ENCODE measurements at regions not wholly inside any gene's neighbourhood (a gene's known extent, or its start where the extent isn't known, plus 50 kb on each side); places are given as distances from the start of the nearest gene placed in this dataset.

- Histone ChIP-seq H4K20me1 (no peaks in the 10 kb centered on the region), H3K36me3 (no peaks in the 10 kb centered on the region), H3K9ac (no peak overlapping the region), H3K27me3 (no peaks in the 10 kb centered on the region), H3K27ac (no peak overlapping the region), H3K9me3 (replicated peaks in 1 of 11) (no peaks in the 10 kb centered on the region), H3K4me3 (no peak overlapping the region), H3K4me1 (no peaks in the 10 kb centered on the region), H3K4me2 (no peak overlapping the region)
- TF ChIP-seq Cebpa-rat (IDR thresholded peaks at IDR 0.05), result no peak
Measured at GRCh38 chr2:51981783-51982182, 949.9 kb upstream of the NRXN1 start.

- H3K4me3 ChIP-seq, result no peak overlapping the region
- H3K27me3 ChIP-seq, result no peaks in the 10 kb centered on the region
- H3K9ac ChIP-seq, result no peak overlapping the region
- no peak for TF ChIP-seq Cebpa-rat (IDR thresholded peaks at IDR 0.05)
- H3K27ac ChIP-seq, result no peak overlapping the region
- no peaks in the 10 kb centered on the region for H4K20me1 ChIP-seq
- no peaks in the 10 kb centered on the region for H3K9me3 ChIP-seq (replicated peaks in 1 of 11)
- H3K4me1 ChIP-seq, result no peaks in the 10 kb centered on the region
- H3K4me2 ChIP-seq, result no peak overlapping the region
- no peaks in the 10 kb centered on the region for H3K36me3 ChIP-seq
Measured at GRCh38 chr2:51976623-51977022, 944.7 kb upstream of the NRXN1 start.

GRCh38 chr2:51971136-51971535, 939.2 kb upstream of the NRXN1 start:
- no peaks in the 10 kb centered on the region for H3K4me1 ChIP-seq
- no peaks in the 10 kb centered on the region for H3K9me3 ChIP-seq (replicated peaks in 1 of 11)

GRCh38 chr2:51969347-51969746, 937.4 kb upstream of the NRXN1 start:
- no peaks in the 10 kb centered on the region for H3K27me3 ChIP-seq
- H3K4me2 ChIP-seq, result no peak overlapping the region
- no peaks in the 10 kb centered on the region for H4K20me1 ChIP-seq
- H3K27ac ChIP-seq, result no peak overlapping the region
- H3K9me3 ChIP-seq (replicated peaks in 1 of 11), result no peaks in the 10 kb centered on the region
- H3K36me3 ChIP-seq, result no peaks in the 10 kb centered on the region
- TF ChIP-seq Cebpa-rat (IDR thresholded peaks at IDR 0.05), result no peak
- no peaks in the 10 kb centered on the region for H3K4me1 ChIP-seq
- H3K9ac ChIP-seq, result no peak overlapping the region
- no peak overlapping the region for H3K4me3 ChIP-seq

More at GRCh38 chr2:51971136-51971535, 939.2 kb upstream of the NRXN1 start:
- Histone ChIP-seq H3K36me3 (no peaks in the 10 kb centered on the region), H3K27ac (no peak overlapping the region), H3K9ac (no peak overlapping the region), H3K4me3 (no peak overlapping the region), H4K20me1 (no peaks in the 10 kb centered on the region), H3K4me2 (no peak overlapping the region), H3K27me3 (no peaks in the 10 kb centered on the region)
- TF ChIP-seq Cebpa-rat (IDR thresholded peaks at IDR 0.05), result no peak

GRCh38 chr2:51960841-51961335, 929.0 kb upstream of the NRXN1 start:
- no peaks in the 10 kb centered on the region for H3K36me3 ChIP-seq
- H3K4me2 ChIP-seq, result no peak overlapping the region
- no peak for TF ChIP-seq Cebpa-rat (IDR thresholded peaks at IDR 0.05)
- no peaks in the 10 kb centered on the region for H3K9me3 ChIP-seq (replicated peaks in 1 of 11)
- H3K4me1 ChIP-seq, result peaks cover 0 to 4% (median 0%) of the 10 kb centered on the region in 10 experiments; a peak in 3 of 20 replicates
- H3K4me3 ChIP-seq, result no peak overlapping the region
- no peaks in the 10 kb centered on the region for H3K27me3 ChIP-seq
- H4K20me1 ChIP-seq, result no peaks in the 10 kb centered on the region
- H3K9ac ChIP-seq, result no peak overlapping the region
- no peak overlapping the region for H3K27ac ChIP-seq

- Histone ChIP-seq H3K36me3 (no peaks in the 10 kb centered on the region), H3K4me2 (no peak overlapping the region), H3K9me3 (replicated peaks in 1 of 11) (peaks cover 0 to 4% (median 0%) of the 10 kb centered on the region in 11 experiments; a peak in 2 of 22 replicates), H3K27me3 (no peaks in the 10 kb centered on the region), H3K4me3 (no peak overlapping the region), H3K27ac (no peak overlapping the region), H3K9ac (no peak overlapping the region), H4K20me1 (no peaks in the 10 kb centered on the region), H3K4me1 (peaks cover 0 to 4% (median 0%) of the 10 kb centered on the region in 10 experiments; a peak in 3 of 20 replicates)
- TF ChIP-seq Cebpa-rat (IDR thresholded peaks at IDR 0.05), result no peak
Measured at GRCh38 chr2:51960281-51960680, 928.3 kb upstream of the NRXN1 start.

- H3K4me2 ChIP-seq, result no peak overlapping the region
- H3K27ac ChIP-seq, result no peak overlapping the region
- H3K27me3 ChIP-seq, result no peaks in the 10 kb centered on the region
- H3K4me1 ChIP-seq, result peaks cover 0 to 4% (median 0%) of the 10 kb centered on the region in 10 experiments; a peak in 3 of 20 replicates
- H3K36me3 ChIP-seq, result no peaks in the 10 kb centered on the region
- H3K4me3 ChIP-seq, result no peak overlapping the region
- H3K9ac ChIP-seq, result no peak overlapping the region
- no peak for TF ChIP-seq Cebpa-rat (IDR thresholded peaks at IDR 0.05)
- H4K20me1 ChIP-seq, result no peaks in the 10 kb centered on the region
- peaks cover 0 to 6% (median 0%) of the 10 kb centered on the region in 11 experiments; a peak in 3 of 22 replicates for H3K9me3 ChIP-seq (replicated peaks in 1 of 11)
Measured at GRCh38 chr2:51959696-51960095, 927.8 kb upstream of the NRXN1 start.

- H3K36me3 ChIP-seq, result no peaks in the 10 kb centered on the region; a peak in 1 of 22 replicates
- no peaks in the 10 kb centered on the region for H3K27me3 ChIP-seq
- no peak overlapping the region for H3K4me2 ChIP-seq
- no peak overlapping the region for H3K27ac ChIP-seq
- no peaks in the 10 kb centered on the region for H3K4me1 ChIP-seq
- no peaks in the 10 kb centered on the region for H4K20me1 ChIP-seq
- TF ChIP-seq Cebpa-rat (IDR thresholded peaks at IDR 0.05), result no peak
- no peak overlapping the region for H3K9ac ChIP-seq
- peaks cover 21 to 36% (median 30%) of the 10 kb centered on the region in 11 experiments for H3K9me3 ChIP-seq (replicated peaks in 1 of 11)
- H3K4me3 ChIP-seq, result no peak overlapping the region
Measured at GRCh38 chr2:51953931-51954330, 922.0 kb upstream of the NRXN1 start.

- no peaks in the 10 kb centered on the region for H3K4me1 ChIP-seq
- no peak overlapping the region for H3K4me3 ChIP-seq
- H3K4me2 ChIP-seq, result no peak overlapping the region
- no peak for TF ChIP-seq Cebpa-rat (IDR thresholded peaks at IDR 0.05)
- no peak overlapping the region for H3K9ac ChIP-seq
- H3K9me3 ChIP-seq (replicated peaks in 1 of 11), result peaks cover 0 to 14% (median 5%) of the 10 kb centered on the region in 11 experiments; a peak in 5 of 22 replicates
- H3K27ac ChIP-seq, result no peak overlapping the region
- H3K36me3 ChIP-seq, result no peaks in the 10 kb centered on the region
- no peaks in the 10 kb centered on the region for H3K27me3 ChIP-seq
- no peaks in the 10 kb centered on the region for H4K20me1 ChIP-seq
Measured at GRCh38 chr2:51921076-51921475, 889.1 kb upstream of the NRXN1 start.

- H3K9me3 ChIP-seq (replicated peaks in 1 of 11), result peaks cover 0 to 14% (median 4%) of the 10 kb centered on the region in 11 experiments; a peak in 5 of 22 replicates
- TF ChIP-seq Cebpa-rat (IDR thresholded peaks at IDR 0.05), result no peak
- H3K36me3 ChIP-seq, result no peaks in the 10 kb centered on the region
Measured at GRCh38 chr2:51920509-51920908, 888.6 kb upstream of the NRXN1 start.

More at GRCh38 chr2:51920509-51920908, 888.6 kb upstream of the NRXN1 start:
- no peaks in the 10 kb centered on the region for H4K20me1 ChIP-seq
- H3K27me3 ChIP-seq, result no peaks in the 10 kb centered on the region
- no peak overlapping the region for H3K4me2 ChIP-seq
- H3K27ac ChIP-seq, result no peak overlapping the region
- H3K4me1 ChIP-seq, result no peaks in the 10 kb centered on the region
- H3K9ac ChIP-seq, result no peak overlapping the region
- no peak overlapping the region for H3K4me3 ChIP-seq
